Activated T-helper 2 cell treated with anti-CD3 and anti-CD28 coated beads, Interferon-gamma antibody, Interleukin-2, Interleukin-4, amounts not matched to agents 10 μg/mL and 5 μg/mL and 100 μg/mL, durations not matched to agents 14 hours and 24 hours and 36 hours (primary cell): ENCODE measurements at regions not wholly inside any gene's neighbourhood (a gene's known extent, or its start where the extent isn't known, plus 50 kb on each side); places are given as distances from the start of the nearest gene placed in this dataset.
"Not testable (repeated sequence)": the region's sequence is repeated elsewhere in the genome, so short reads cannot be mapped to it uniquely, and the experiment has no call there.

Experiments used
- DNase-seq: peaks from one replicate; pipeline ENCODE4 v3.0.0; 2021; ENCODE audit warnings: low spot score
- H3K27ac Mint-ChIP-seq: one replicate; pipeline ENCODE4 v1.8.0; 2021; ENCODE audit warnings: mixed read lengths
- H3K27me3 Mint-ChIP-seq: one replicate; pipeline ENCODE4 v1.8.0; 2021; ENCODE audit warnings: low read depth, mixed read lengths
- H3K36me3 Mint-ChIP-seq: one replicate; pipeline ENCODE4 v1.8.0; 2021; ENCODE audit warnings: low read depth, mixed read lengths
- H3K4me1 Mint-ChIP-seq: one replicate; pipeline ENCODE4 v1.8.0; 2021; ENCODE audit warnings: low read depth, mixed read lengths
- H3K4me3 Mint-ChIP-seq: one replicate; pipeline ENCODE4 v1.8.0; 2021; ENCODE audit warnings: low read depth, mild to moderate bottlenecking, moderate library complexity, mixed read lengths
- H3K9me3 Mint-ChIP-seq: one replicate; pipeline ENCODE4 v1.8.0; 2021; ENCODE audit warnings: mixed read lengths
- intact Hi-C: fragments of 100-400 bp; cut with micrococcal nuclease; formaldehyde crosslinking; loops from one replicate; pipeline ENCODE4 v1.15.1; 2023

DNA sequence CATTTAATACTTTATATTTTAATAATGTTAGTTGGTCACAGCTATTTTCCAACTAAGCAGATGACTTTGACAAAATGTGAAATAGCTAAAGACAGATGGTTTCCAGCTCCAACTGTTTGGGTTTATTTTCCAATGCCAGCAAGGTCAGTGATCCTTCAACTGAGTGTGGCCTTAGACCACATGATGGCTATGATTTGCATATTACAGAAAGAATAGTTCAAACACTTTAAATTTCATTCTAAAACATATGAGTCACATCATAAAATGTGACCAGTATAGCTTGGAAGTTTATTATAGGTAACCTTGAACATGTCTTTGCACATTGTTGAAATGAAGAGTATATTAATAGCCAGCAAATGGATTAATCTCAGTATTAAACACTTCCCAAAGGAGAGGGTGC lies 454.0 kb upstream of the C1orf87 start:
- intact Hi-C loops, result no loop called here
- no peak for DNase-seq
- no peaks in the 10 kb centered on the region for H3K9me3 Mint-ChIP-seq
- H3K4me1 Mint-ChIP-seq, result no peaks in the 10 kb centered on the region
- H3K4me3 Mint-ChIP-seq, result no peak overlapping the region
- no peak overlapping the region for H3K27ac Mint-ChIP-seq
- H3K27me3 Mint-ChIP-seq, result no peaks in the 10 kb centered on the region
- H3K36me3 Mint-ChIP-seq, result no peaks in the 10 kb centered on the region

DNA sequence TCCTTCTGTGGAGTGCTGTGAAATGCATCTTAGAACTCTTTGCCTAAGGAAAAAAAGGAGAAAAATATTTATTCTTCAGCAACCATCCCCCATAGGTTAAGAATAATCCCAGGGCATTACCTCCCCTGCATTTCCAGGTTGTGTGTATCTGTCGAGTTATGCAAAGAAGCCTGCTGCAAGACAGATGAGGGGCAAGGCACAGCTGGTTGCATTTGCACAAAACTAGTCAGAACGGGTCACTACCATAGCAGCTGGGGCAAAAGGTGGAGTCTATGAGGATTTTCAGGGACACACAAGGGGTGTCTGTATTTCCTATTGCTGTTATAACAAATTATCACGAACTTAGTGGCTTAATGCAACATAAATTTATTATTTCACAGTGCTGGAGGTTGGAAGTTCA lies 443.4 kb upstream of the C1orf87 start:
- Mint-ChIP-seq H3K27me3 (no peaks in the 10 kb centered on the region), H3K9me3 (no peaks in the 10 kb centered on the region), H3K36me3 (no peaks in the 10 kb centered on the region), H3K4me3 (no peak overlapping the region), H3K4me1 (no peaks in the 10 kb centered on the region), H3K27ac (no peak overlapping the region)
- intact Hi-C loops, result no loop called here
- DNase-seq, result no peak

DNA sequence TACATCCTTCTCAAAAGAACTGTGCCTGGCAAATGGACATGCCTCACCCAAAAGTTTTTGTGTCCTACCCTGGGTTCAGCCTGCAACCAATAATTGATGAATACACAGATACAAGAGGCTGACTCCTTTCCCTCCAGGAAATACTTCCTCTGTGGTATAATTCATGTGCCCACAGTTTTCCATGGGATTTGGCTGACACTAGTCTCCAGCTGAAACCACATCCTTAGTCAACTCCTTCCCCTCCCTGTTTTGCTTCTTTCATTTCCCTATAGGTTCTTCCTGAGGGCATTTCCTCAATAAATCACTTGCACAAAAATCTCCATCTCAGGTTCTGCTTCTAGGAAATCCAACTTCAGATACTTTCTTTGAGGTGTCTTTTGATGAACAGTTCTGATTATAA lies 436.6 kb upstream of the C1orf87 start:
- peaks cover 4% of the 10 kb centered on the region for H3K9me3 Mint-ChIP-seq
- DNase-seq, result no peak
- no peaks in the 10 kb centered on the region for H3K27me3 Mint-ChIP-seq
- no peaks in the 10 kb centered on the region for H3K4me1 Mint-ChIP-seq
- H3K36me3 Mint-ChIP-seq, result no peaks in the 10 kb centered on the region
- no peak overlapping the region for H3K4me3 Mint-ChIP-seq
- H3K27ac Mint-ChIP-seq, result no peak overlapping the region
- intact Hi-C loops, result no loop called here

DNA sequence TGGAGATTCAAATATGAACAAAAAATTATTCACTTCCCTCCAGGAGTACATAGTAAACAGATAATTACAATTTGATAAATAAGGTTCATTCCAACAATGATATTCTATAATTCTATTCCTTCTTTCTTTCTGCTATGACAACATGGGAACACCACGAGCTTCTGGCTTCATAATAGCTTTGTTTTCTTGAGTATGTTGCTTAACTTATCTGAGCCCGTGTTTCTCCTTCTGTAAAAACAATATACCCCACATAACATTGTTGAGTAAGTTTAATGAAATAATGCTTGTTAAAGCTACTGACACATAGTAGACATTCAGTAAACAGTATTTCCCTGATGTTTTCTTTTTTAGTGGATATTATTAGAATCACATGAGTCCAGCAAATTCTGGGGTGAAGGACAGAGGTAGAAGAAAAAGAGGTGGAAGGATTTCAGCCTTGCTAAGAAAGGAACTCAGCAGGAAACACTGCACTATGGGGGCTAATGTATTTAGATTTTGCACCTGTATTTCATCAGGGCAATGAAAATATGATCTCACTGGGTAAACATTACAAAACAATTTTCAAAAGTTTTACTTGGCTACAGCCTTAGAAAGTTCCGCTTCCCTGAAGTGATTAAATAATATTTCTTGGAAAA lies 430.8 kb upstream of the C1orf87 start:
- H3K4me3 Mint-ChIP-seq, result no peak overlapping the region
- no peak overlapping the region for H3K27ac Mint-ChIP-seq
- peaks cover 4% of the 10 kb centered on the region for H3K9me3 Mint-ChIP-seq
- no peaks in the 10 kb centered on the region for H3K27me3 Mint-ChIP-seq
- H3K4me1 Mint-ChIP-seq, result no peaks in the 10 kb centered on the region
- intact Hi-C loops, result no loop called here
- DNase-seq, result no peak
- H3K36me3 Mint-ChIP-seq, result no peaks in the 10 kb centered on the region

DNA sequence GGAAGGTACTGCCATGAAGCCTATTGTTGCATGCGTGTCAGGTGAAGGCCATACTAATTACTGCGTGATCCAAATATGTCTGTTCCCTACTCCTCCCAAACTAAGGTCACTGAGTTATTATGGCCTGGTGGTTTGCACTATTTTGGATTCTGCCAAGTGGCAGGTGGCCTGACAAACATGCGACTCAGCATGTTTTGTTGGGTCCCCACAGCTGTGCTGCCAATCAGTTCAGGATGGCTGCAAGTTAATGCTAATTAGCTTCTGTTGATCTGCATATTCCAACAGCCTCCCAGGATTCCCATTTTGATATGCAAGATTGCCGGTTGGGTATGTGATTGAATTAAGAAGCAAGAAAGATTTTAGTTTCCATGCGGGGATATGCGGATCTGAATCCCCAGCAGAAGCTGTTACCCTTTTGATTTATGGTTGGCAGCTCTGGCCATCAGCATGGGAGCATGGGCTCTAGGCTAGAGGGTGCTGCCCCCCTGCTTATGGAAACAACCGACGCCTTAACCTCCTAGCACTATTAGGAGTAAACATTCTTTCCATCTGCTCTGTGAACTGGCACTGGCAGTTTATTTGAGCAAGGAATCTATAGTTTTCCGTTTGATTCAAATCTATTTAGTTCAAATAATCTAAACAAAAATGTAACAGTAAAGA lies 429.8 kb upstream of the C1orf87 start:
- no peak overlapping the region for H3K4me3 Mint-ChIP-seq
- intact Hi-C loops, result no loop called here
- H3K4me1 Mint-ChIP-seq, result no peaks in the 10 kb centered on the region
- H3K9me3 Mint-ChIP-seq, result peaks cover 11% of the 10 kb centered on the region
- H3K27ac Mint-ChIP-seq, result no peak overlapping the region
- H3K27me3 Mint-ChIP-seq, result no peaks in the 10 kb centered on the region
- no peaks in the 10 kb centered on the region for H3K36me3 Mint-ChIP-seq
- no peak for DNase-seq

DNA sequence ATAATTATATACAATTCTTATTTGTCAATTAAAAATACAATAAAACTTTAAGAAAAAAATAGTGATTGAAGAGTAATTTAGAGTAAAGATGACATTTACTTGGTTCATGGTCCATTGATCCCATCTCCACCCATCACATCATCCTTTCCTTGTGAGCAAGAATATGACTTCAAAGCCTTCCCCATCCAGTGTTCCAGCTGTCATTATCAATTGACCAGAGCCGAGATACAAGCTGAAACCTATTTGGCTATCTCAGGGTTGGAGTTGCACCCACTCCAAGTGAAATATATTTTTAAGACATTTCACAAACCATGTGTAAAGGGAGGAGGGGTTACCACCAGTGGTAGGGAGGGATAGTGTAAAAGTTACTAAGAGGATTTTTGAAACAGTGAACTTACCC lies 428.9 kb upstream of the C1orf87 start:
- Mint-ChIP-seq H3K9me3 (peaks cover 14% of the 10 kb centered on the region), H3K27ac (no peak overlapping the region), H3K36me3 (no peaks in the 10 kb centered on the region), H3K4me3 (no peak overlapping the region), H3K27me3 (no peaks in the 10 kb centered on the region), H3K4me1 (no peaks in the 10 kb centered on the region)
- intact Hi-C loops, result no loop called here
- no peak for DNase-seq

DNA sequence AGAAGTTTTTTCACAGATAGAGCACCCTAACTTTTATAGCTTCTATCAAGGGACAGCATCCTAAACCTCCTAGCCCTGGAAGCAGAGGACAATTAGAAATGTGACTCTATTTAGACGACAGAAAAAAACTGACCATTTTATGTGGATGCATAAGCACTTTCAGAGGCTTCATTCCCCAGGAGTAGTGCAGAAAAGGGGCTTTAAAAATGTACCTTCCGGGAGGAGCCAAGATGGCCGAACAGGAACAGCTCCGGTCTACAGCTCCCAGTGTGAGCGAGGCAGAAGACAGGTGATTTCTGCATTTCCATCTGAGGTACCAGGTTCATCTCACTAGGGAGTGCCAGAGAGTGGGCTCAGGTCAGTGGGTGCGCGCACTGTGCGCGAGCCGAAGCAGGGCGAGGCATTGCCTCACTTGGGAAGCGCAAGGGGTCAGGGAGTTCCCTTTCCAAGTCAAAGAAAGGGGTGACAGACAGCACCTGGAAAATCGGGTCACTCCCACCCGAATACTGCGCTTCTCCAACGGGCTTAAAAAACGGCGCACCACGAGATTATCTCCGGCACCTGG lies 416.4 kb upstream of the C1orf87 start:
- intact Hi-C loops, H3K4me3 Mint-ChIP-seq, DNase-seq, H3K4me1 Mint-ChIP-seq, H3K27ac Mint-ChIP-seq, H3K27me3 Mint-ChIP-seq, H3K9me3 Mint-ChIP-seq, H3K36me3 Mint-ChIP-seq: not testable (repeated sequence)

DNA sequence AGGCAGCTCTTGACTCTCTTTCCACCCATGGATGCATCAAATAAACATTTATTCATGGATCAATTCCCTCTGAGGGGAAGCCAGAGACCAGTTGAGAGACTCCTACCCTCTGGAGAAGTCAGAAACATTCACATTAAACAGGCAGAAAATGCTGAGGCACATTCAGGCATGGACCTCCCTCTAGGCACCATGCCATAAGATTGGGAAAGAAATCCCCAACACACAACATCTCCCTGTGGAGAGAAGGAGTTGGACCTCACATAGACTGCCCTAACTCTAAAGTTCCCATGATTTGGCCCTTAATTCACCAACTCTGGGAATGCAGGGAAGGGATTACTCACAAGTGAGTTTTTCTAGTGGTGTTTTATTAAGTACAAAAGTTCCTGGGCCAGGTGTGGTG lies 415.3 kb upstream of the C1orf87 start:
- Mint-ChIP-seq H3K36me3 (no peaks in the 10 kb centered on the region), H3K9me3 (no peaks in the 10 kb centered on the region), H3K4me1 (no peaks in the 10 kb centered on the region), H3K27ac (no peak overlapping the region), H3K4me3 (no peak overlapping the region), H3K27me3 (no peaks in the 10 kb centered on the region)
- DNase-seq, result no peak
- intact Hi-C loops, result no loop called here

DNA sequence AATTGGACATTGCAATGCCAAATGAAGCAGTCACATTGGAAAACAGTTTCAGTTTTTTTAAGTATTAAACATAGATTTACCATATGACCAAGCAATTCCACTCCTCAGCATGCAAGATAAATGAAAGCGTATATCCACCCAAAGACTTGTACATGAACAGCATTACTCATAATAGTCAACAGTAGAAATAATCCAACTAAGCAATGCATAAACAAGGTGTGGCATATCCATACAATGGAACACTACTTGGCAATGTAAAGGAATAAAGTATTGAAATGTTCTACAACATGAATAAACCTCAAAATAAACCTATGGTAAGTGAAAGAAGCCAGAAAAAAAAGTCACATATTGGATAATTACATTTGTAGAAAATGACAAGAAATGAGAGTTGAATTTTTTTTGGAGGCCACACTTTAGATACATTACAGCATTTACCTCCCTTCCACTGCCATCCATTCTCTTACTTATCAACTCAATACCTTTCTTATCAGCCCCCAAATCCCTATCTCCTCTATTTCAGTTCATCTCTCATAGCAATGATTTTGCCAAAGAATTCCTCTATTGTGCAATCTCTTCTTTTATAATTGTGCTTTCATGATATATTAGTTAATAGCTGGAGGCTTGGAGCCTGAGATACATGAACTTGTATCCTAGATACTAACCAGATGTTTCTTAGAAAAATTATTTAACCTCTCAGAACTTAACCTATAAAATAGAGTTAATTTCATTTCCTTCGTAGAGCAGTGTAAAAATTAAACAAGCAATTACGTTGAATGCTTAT lies 414.2 kb upstream of the C1orf87 start:
- Mint-ChIP-seq H3K36me3 (no peaks in the 10 kb centered on the region), H3K27ac (no peak overlapping the region), H3K9me3 (no peaks in the 10 kb centered on the region), H3K4me3 (no peak overlapping the region), H3K27me3 (no peaks in the 10 kb centered on the region), H3K4me1 (no peaks in the 10 kb centered on the region)
- intact Hi-C loops, result no loop called here
- no peak for DNase-seq

DNA sequence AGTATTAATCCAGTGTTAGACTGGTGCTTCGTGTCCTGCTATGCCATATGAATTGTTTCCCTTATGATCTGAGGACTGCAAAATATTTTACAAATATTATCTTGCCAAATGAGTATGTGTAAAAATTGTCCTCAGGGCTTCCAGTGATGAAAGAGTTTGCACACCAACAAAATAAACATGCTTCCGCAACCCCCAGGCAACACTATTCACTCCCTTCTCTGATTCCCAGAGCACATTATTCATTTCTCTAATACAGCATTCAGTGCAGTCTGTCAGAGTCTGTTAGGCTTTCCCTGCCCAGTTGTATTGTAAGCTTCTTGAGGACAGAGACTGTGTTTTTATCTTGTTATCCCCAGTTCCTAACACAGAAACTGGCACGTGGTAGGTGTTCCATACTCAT lies 409.9 kb upstream of the C1orf87 start:
- Mint-ChIP-seq H3K9me3 (peaks cover 5% of the 10 kb centered on the region), H3K36me3 (no peaks in the 10 kb centered on the region), H3K27ac (no peak overlapping the region), H3K27me3 (no peaks in the 10 kb centered on the region), H3K4me3 (no peak overlapping the region), H3K4me1 (no peaks in the 10 kb centered on the region)
- DNase-seq, result no peak
- intact Hi-C loops, result no loop called here

DNA sequence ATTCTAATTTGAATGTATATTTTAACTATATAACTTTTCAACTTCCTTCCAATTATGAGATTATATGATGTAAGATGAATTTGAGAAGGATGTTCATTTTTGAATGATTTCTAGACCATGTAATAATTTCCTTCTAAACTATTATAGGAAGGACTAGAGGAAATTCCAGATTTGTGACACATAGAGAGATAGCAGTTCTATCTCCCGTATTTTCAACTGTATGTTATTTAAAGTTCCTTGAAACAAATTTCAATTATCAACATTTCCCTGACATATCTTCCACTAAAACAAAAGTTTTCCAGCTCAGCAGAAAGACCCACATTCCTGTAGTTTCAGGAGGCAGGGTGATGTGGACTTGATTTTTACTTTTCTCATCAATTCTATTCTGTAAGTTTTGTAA lies 396.7 kb upstream of the C1orf87 start:
- Mint-ChIP-seq H3K4me1 (no peaks in the 10 kb centered on the region), H3K36me3 (no peaks in the 10 kb centered on the region), H3K4me3 (no peak overlapping the region), H3K9me3 (no peaks in the 10 kb centered on the region), H3K27me3 (no peaks in the 10 kb centered on the region), H3K27ac (no peak overlapping the region)
- DNase-seq, result no peak
- intact Hi-C loops, result no loop called here

DNA sequence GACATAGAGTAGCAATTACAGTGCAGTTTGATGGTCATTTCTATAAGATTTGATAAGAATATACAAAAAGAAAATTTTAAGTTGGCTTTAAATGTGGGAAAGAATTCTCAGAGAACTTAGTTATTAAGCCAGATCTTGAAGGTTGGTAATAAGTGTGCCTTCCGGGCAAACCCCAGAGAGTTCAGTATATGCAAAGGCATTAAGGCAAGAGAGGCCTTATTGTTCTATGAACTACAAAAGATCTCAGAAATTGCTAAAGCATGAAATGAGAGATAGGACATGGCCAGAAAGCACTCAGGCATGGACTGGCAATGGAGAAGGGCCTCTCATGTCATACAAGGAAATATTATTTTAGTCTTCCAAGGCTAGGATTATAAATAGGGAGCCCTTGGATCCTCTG lies 390.2 kb upstream of the C1orf87 start:
- Mint-ChIP-seq H3K27ac (no peak overlapping the region), H3K4me3 (no peak overlapping the region), H3K9me3 (peaks cover 4% of the 10 kb centered on the region), H3K36me3 (no peaks in the 10 kb centered on the region), H3K27me3 (no peaks in the 10 kb centered on the region), H3K4me1 (no peaks in the 10 kb centered on the region)
- intact Hi-C loops, result no loop called here
- no peak for DNase-seq

DNA sequence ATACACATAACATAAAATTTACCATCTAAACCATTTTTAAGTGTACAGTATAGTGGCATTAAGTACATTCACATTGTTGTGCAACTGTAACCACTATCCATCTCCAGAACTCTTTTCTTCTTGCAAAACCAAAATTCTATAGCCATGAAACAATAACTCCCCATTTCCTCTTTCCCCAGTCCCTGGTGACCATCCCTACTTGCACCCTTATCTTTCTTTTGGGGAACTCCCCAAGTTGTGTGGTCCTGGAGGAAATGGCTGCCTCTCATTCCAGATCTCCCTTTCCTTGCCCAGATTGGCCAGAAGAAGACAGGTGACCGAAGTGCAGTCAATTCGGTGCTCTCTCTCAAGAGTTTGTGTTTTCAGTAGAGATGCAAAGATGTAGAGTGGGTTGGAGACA lies 389.6 kb upstream of the C1orf87 start:
- Mint-ChIP-seq H3K9me3 (peaks cover 9% of the 10 kb centered on the region), H3K36me3 (no peaks in the 10 kb centered on the region), H3K27ac (no peak overlapping the region), H3K27me3 (no peaks in the 10 kb centered on the region), H3K4me1 (no peaks in the 10 kb centered on the region), H3K4me3 (no peak overlapping the region)
- DNase-seq, result no peak
- intact Hi-C loops, result no loop called here
